GM12872 (cell line): ENCODE measurements at regions not wholly inside any gene's neighbourhood (a gene's known extent, or its start where the extent isn't known, plus 50 kb on each side); places are given as distances from the start of the nearest gene placed in this dataset.

Source experiments
- CTCF ChIP-seq: IDR thresholded peaks from 3 replicates; pipeline ENCODE4 v1.5.1; 2011; ENCODE audit warnings: low read depth, mild to moderate bottlenecking, low read length, moderate library complexity; ENCODE audit not compliant: insufficient read depth

- TF ChIP-seq CTCF: no peak
These were observed 348.7 kb upstream of the HS6ST1 start for GRCh38 chr2:128667391-128667790.

DNA sequence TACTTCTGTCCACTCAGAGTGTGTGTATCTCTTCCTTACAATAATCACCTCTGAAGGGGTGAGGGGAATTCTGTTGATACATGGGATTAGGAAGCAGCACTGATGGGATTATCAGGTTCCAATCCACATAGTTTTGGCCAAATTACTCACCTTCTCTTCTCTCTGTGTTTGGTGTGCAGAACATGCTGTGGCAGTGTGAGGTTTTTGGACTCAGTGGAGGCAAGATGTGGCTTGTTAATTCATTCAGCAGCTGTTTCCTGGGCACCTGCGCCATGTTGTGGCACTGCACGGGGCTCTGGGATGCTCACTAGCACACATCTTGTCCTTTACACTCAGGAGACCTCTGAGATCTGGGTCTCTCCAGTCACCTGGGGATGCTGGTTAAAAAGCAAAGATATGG lies 350.3 kb upstream of the HS6ST1 start:
- TF ChIP-seq CTCF: no peak

GRCh38 chr2:128670066-128670465 lies 351.4 kb upstream of the HS6ST1 start:
- TF ChIP-seq CTCF: no peak

- TF ChIP-seq CTCF: 0 out of 3 replicates have a peak, but pooled peaks have one; percentile 12
These were observed 362.8 kb upstream of the HS6ST1 start for GRCh38 chr2:128681507-128681906.

- no peak for TF ChIP-seq CTCF
These were observed 363.6 kb upstream of the HS6ST1 start for GRCh38 chr2:128682266-128682665.

GRCh38 chr2:128682729-128683284 lies 364.1 kb upstream of the HS6ST1 start:
- no peak for TF ChIP-seq CTCF

GRCh38 chr2:128684523-128684922 lies 365.9 kb upstream of the HS6ST1 start:
- no peak for TF ChIP-seq CTCF
